ENCODE measurements at regions not wholly inside any gene's neighbourhood (a gene's known extent, or its start where the extent isn't known, plus 50 kb on each side); places are given as distances from the start of the nearest gene placed in this dataset.

DNA sequence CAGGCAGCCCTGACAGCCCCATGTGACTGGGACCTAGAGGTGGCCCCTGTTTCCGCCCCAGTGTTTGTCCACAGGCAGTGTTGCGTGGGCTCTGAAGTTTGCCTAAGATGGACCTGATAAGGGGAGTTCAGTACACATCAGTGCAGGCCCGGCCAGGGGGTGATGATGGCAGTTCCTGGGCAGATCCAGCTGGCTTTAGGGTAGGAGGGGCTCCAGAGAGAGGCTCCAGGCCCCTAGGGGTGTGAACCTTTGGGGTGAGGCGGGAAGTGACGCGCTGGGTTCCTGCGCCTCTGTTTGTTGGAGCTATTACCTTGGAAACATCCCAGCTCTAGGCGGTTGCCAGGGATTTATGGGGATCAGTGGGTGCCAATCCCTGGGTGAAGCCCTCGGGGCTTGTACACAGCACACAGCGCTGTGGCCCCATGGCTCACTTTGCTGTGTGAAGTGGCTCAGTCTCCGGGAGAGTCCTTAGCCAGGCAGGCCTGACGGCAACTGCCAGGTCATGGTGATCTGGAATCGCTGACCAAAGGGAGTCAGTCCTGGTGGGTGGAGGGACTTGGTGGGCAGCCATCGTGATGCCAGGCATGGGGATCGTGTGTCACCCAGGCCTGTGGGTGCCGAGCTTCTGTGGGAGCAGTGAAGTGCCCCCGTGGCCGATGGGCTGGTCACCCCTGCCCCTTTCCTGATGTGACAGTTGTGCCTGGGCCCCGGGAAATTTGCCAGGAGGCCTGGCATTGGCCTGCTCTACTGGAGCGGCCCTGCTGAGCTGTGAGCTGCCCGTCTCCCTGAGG, 146.1 kb downstream of the SEC14L1 start (continued):
- peak; percentile 97 for TF ChIP-seq ZNF746 (CRISPR knock-in tag; IDR thresholded peaks at IDR 0.05)
- peak; percentile 85; the same call in 1 of the 2 replicates for TF ChIP-seq HOXD1 (CRISPR knock-in tag; IDR thresholded peaks at IDR 0.05)
- TF ChIP-seq MEIS1 (CRISPR knock-in tag; IDR thresholded peaks at IDR 0.05; ENCODE audit: borderline replicate concordance) = peak; percentile 97
- TF ChIP-seq, protein P1, sequence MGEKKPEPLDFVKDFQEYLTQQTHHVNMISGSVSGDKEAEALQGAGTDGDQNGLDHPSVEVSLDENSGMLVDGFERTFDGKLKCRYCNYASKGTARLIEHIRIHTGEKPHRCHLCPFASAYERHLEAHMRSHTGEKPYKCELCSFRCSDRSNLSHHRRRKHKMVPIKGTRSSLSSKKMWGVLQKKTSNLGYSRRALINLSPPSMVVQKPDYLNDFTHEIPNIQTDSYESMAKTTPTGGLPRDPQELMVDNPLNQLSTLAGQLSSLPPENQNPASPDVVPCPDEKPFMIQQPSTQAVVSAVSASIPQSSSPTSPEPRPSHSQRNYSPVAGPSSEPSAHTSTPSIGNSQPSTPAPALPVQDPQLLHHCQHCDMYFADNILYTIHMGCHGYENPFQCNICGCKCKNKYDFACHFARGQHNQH (CRISPR knock-in tag; IDR thresholded peaks at IDR 0.05) = peak; percentile 96
- TF ChIP-seq, protein P2, sequence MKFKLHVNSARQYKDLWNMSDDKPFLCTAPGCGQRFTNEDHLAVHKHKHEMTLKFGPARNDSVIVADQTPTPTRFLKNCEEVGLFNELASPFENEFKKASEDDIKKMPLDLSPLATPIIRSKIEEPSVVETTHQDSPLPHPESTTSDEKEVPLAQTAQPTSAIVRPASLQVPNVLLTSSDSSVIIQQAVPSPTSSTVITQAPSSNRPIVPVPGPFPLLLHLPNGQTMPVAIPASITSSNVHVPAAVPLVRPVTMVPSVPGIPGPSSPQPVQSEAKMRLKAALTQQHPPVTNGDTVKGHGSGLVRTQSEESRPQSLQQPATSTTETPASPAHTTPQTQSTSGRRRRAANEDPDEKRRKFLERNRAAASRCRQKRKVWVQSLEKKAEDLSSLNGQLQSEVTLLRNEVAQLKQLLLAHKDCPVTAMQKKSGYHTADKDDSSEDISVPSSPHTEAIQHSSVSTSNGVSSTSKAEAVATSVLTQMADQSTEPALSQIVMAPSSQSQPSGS (CRISPR knock-in tag; IDR thresholded peaks at IDR 0.05) = peak; percentile 96
- peak; percentile 71; the same call in 1 of the 2 replicates for TF ChIP-seq ZNF343 (CRISPR knock-in tag; IDR thresholded peaks at IDR 0.05)
- peak; percentile 93 for TF ChIP-seq NR2F6 (IDR thresholded peaks at IDR 0.05)
- TF ChIP-seq NR2F6 (CRISPR knock-in tag; IDR thresholded peaks at IDR 0.05) = peak; percentile 98
- TF ChIP-seq, protein P3, sequence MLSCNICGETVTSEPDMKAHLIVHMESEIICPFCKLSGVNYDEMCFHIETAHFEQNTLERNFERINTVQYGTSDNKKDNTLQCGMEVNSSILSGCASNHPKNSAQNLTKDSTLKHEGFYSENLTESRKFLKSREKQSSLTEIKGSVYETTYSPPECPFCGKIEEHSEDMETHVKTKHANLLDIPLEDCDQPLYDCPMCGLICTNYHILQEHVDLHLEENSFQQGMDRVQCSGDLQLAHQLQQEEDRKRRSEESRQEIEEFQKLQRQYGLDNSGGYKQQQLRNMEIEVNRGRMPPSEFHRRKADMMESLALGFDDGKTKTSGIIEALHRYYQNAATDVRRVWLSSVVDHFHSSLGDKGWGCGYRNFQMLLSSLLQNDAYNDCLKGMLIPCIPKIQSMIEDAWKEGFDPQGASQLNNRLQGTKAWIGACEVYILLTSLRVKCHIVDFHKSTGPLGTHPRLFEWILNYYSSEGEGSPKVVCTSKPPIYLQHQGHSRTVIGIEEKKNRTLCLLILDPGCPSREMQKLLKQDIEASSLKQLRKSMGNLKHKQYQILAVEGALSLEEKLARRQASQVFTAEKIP (CRISPR knock-in tag; IDR thresholded peaks at IDR 0.05; ENCODE audit: borderline replicate concordance) = no peak
- TF ChIP-seq, protein P4, sequence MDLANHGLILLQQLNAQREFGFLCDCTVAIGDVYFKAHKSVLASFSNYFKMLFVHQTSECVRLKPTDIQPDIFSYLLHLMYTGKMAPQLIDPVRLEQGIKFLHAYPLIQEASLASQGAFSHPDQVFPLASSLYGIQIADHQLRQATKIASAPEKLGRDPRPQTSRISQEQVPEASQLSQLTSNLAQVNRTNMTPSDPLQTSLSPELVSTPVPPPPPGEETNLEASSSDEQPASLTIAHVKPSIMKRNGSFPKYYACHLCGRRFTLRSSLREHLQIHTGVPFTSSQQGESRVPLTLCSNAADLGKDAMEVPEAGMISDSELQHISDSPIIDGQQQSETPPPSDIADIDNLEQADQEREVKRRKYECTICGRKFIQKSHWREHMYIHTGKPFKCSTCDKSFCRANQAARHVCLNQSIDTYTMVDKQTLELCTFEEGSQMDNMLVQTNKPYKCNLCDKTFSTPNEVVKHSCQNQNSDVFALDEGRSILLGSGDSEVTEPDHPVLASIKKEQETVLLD (CRISPR knock-in tag; IDR thresholded peaks at IDR 0.05; ENCODE audit: low read depth) = peak; percentile 78
- TF ChIP-seq HES4 (CRISPR knock-in tag; IDR thresholded peaks at IDR 0.05; ENCODE audit: borderline replicate concordance) = no peak
- TF ChIP-seq YEATS4 (CRISPR knock-in tag; IDR thresholded peaks at IDR 0.05; ENCODE audit: borderline replicate concordance) = peak; percentile 91; the same call in 1 of the 2 replicates
- TF ChIP-seq RXRB (CRISPR knock-in tag; IDR thresholded peaks at IDR 0.05; ENCODE audit: borderline replicate concordance) = peak; percentile 98
- 0 out of 2 replicates have a peak, but pooled peaks have one; percentile 89 for TF ChIP-seq ZNF558 (CRISPR knock-in tag; IDR thresholded peaks at IDR 0.05; ENCODE audit: borderline replicate concordance)
- peak; percentile 56 for TF ChIP-seq RFX3 (CRISPR knock-in tag; IDR thresholded peaks at IDR 0.05)
- peak; percentile 94; the same call in 1 of the 2 replicates for TF ChIP-seq ZNF672 (CRISPR knock-in tag; IDR thresholded peaks at IDR 0.05)
- TF ChIP-seq ZNF282 (IDR thresholded peaks at IDR 0.05; ENCODE audit: partially characterized antibody) = no peak
- TF ChIP-seq, protein P5, sequence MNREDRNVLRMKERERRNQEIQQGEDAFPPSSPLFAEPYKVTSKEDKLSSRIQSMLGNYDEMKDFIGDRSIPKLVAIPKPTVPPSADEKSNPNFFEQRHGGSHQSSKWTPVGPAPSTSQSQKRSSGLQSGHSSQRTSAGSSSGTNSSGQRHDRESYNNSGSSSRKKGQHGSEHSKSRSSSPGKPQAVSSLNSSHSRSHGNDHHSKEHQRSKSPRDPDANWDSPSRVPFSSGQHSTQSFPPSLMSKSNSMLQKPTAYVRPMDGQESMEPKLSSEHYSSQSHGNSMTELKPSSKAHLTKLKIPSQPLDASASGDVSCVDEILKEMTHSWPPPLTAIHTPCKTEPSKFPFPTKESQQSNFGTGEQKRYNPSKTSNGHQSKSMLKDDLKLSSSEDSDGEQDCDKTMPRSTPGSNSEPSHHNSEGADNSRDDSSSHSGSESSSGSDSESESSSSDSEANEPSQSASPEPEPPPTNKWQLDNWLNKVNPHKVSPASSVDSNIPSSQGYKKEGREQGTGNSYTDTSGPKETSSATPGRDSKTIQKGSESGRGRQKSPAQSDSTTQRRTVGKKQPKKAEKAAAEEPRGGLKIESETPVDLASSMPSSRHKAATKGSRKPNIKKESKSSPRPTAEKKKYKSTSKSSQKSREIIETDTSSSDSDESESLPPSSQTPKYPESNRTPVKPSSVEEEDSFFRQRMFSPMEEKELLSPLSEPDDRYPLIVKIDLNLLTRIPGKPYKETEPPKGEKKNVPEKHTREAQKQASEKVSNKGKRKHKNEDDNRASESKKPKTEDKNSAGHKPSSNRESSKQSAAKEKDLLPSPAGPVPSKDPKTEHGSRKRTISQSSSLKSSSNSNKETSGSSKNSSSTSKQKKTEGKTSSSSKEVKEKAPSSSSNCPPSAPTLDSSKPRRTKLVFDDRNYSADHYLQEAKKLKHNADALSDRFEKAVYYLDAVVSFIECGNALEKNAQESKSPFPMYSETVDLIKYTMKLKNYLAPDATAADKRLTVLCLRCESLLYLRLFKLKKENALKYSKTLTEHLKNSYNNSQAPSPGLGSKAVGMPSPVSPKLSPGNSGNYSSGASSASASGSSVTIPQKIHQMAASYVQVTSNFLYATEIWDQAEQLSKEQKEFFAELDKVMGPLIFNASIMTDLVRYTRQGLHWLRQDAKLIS (CRISPR knock-in tag; IDR thresholded peaks at IDR 0.05) = no peak
- TF ChIP-seq CCAR2 (optimal IDR thresholded peaks at IDR 0.05; ENCODE audit: low read depth, low read length) = peak; percentile 88

All from HepG2 (cell line).